Keratinocyte (primary cell): ENCODE measurements at regions not wholly inside any gene's neighbourhood (a gene's known extent, or its start where the extent isn't known, plus 50 kb on each side); places are given as distances from the start of the nearest gene placed in this dataset.

Source experiments
- DNase-seq: peaks from one replicate; pipeline ENCODE4 v3.0.0-alpha.2; 2011; ENCODE audit warnings: low read depth, missing footprints, low spot score
- FAIRE-seq: peaks from 2 replicates; lab custom pipeline; 2011; peaks lifted over from hg19 to GRCh38; lab: Jason Lieb, UNC
- H2AFZ ChIP-seq: 2 replicates; pipeline ENCODE4 v1.6.0; 2012; ENCODE audit warnings: low read length, control low read depth, inconsistent platforms; ENCODE audit not compliant: control insufficient read depth
- H3K27ac ChIP-seq: 2 replicates; pipeline ENCODE4 v1.5.1; 2011; ENCODE audit warnings: low read length; ENCODE audit not compliant: control insufficient read depth, insufficient read depth
- H3K27me3 ChIP-seq: 3 replicates; pipeline ENCODE4 v1.6.0; 2011; ENCODE audit warnings: low read length; ENCODE audit not compliant: control insufficient read depth, insufficient read depth; ENCODE audit errors: extremely low read depth
- H3K36me3 ChIP-seq, 2 experiments: 2 replicates in 1 of 2; 3 replicates in 1 of 2; pipeline ENCODE4 v1.5.1; 2011; ENCODE audit warnings: low read length in 2 of 2, mild to moderate bottlenecking in 1 of 2; ENCODE audit not compliant: control insufficient read depth in 2 of 2, insufficient read depth in 2 of 2; ENCODE audit errors: extremely low read depth in 1 of 2
- H3K4me1 ChIP-seq: 3 replicates; pipeline ENCODE4 v1.5.1; 2011; ENCODE audit warnings: low read length; ENCODE audit not compliant: control insufficient read depth, insufficient read depth; ENCODE audit errors: extremely low read depth
- H3K4me2 ChIP-seq: 3 replicates; pipeline ENCODE4 v1.6.0; 2011; ENCODE audit warnings: low read depth, low read length; ENCODE audit not compliant: control insufficient read depth, insufficient read depth; ENCODE audit errors: extremely low read depth
- H3K4me3 ChIP-seq, 3 experiments: fragments of 200-600 bp in 1 of 3; sonication (generic) in 1 of 3; 2 replicates in 2 of 3; 3 replicates in 1 of 3; pipeline ENCODE4 v1.5.1; 2011 to 2016; ENCODE audit warnings: low read length in 3 of 3, mild to moderate bottlenecking in 3 of 3, control low read depth in 2 of 3, inconsistent platforms in 1 of 3, low read depth in 1 of 3, mixed read lengths in 1 of 3, mixed run types in 1 of 3, moderate library complexity in 1 of 3; ENCODE audit not compliant: control insufficient read depth in 2 of 3, insufficient read depth in 2 of 3; ENCODE audit errors: extremely low read depth in 1 of 3
- H3K79me2 ChIP-seq: 2 replicates; pipeline ENCODE4 v1.6.0; 2012; ENCODE audit warnings: low read length; ENCODE audit not compliant: control insufficient read depth, insufficient read depth
- H3K9ac ChIP-seq: 3 replicates; pipeline ENCODE4 v1.6.0; 2011; ENCODE audit warnings: low read length; ENCODE audit not compliant: control insufficient read depth, insufficient read depth; ENCODE audit errors: extremely low read depth
- H3K9me1 ChIP-seq: 3 replicates; pipeline ENCODE4 v1.6.0; 2011; ENCODE audit warnings: low read length; ENCODE audit not compliant: control insufficient read depth, insufficient read depth; ENCODE audit errors: extremely low read depth
- H3K9me3 ChIP-seq: 2 replicates; pipeline ENCODE4 v1.5.1; 2012; ENCODE audit warnings: low read depth, low read length; ENCODE audit not compliant: control insufficient read depth
- H4K20me1 ChIP-seq: 3 replicates; pipeline ENCODE4 v1.6.0; 2011; ENCODE audit warnings: low read length; ENCODE audit not compliant: control insufficient read depth, insufficient read depth; ENCODE audit errors: extremely low read depth
- EZH2 ChIP-seq: IDR thresholded peaks from one replicate; pipeline ENCODE4 v1.6.1; 2012; ENCODE audit warnings: inconsistent platforms, mild to moderate bottlenecking, low read length, moderate library complexity
- dilution Hi-C: fragments of 300-500 bp; cut with MboI; formaldehyde crosslinking; loops from one replicate; pipeline ENCODE4 v1.7.0; 2020; ENCODE audit warnings: low sequenced_read_pairs; ENCODE audit not compliant: extremely low pct_ligation_motif_present
- TF ChIP-seq, protein P1 (sequence below), 3 experiments: IDR thresholded peaks in 1 of 3; conservative IDR thresholded peaks in 1 of 3; optimal IDR thresholded peaks in 1 of 3; 2 replicates in 2 of 3; 3 replicates in 1 of 3; pipeline versions ENCODE3 to v1.5.1; 2011; ENCODE audit warnings: low read length in 3 of 3, mild to moderate bottlenecking in 3 of 3, moderate library complexity in 2 of 3, control low read depth in 1 of 3, inconsistent platforms in 1 of 3; ENCODE audit not compliant: insufficient read depth in 2 of 3; ENCODE audit errors: extremely low read depth in 1 of 3

- H3K27ac ChIP-seq, result no peak overlapping the region
- H3K4me2 ChIP-seq, result no peak overlapping the region
- FAIRE-seq, result no peak
- TF ChIP-seq, protein P1, sequence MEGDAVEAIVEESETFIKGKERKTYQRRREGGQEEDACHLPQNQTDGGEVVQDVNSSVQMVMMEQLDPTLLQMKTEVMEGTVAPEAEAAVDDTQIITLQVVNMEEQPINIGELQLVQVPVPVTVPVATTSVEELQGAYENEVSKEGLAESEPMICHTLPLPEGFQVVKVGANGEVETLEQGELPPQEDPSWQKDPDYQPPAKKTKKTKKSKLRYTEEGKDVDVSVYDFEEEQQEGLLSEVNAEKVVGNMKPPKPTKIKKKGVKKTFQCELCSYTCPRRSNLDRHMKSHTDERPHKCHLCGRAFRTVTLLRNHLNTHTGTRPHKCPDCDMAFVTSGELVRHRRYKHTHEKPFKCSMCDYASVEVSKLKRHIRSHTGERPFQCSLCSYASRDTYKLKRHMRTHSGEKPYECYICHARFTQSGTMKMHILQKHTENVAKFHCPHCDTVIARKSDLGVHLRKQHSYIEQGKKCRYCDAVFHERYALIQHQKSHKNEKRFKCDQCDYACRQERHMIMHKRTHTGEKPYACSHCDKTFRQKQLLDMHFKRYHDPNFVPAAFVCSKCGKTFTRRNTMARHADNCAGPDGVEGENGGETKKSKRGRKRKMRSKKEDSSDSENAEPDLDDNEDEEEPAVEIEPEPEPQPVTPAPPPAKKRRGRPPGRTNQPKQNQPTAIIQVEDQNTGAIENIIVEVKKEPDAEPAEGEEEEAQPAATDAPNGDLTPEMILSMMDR (optimal IDR thresholded peaks at IDR 0.05 in 1 of 3, IDR thresholded peaks at IDR 0.05 in 1 of 3, conservative IDR thresholded peaks at IDR 0.05 in 1 of 3; ENCODE audit: extremely low read depth in 1 of 3, insufficient read depth in 2 of 3, low read length in 3 of 3), result no peak
- no peak for TF ChIP-seq EZH2
- no peaks in the 10 kb centered on the region for H4K20me1 ChIP-seq
- no peaks in the 10 kb centered on the region for H3K36me3 ChIP-seq
- no peak overlapping the region for H3K4me3 ChIP-seq
- no peak overlapping the region for H2AFZ ChIP-seq
- no peaks in the 10 kb centered on the region for H3K9me1 ChIP-seq
- H3K4me1 ChIP-seq, result no peaks in the 10 kb centered on the region
- no peak overlapping the region for H3K9ac ChIP-seq
- dilution Hi-C loops, result no loop called here
- no peak for DNase-seq
- no peaks in the 10 kb centered on the region for H3K9me3 ChIP-seq
- no peaks in the 10 kb centered on the region for H3K79me2 ChIP-seq
- H3K27me3 ChIP-seq, result no peaks in the 10 kb centered on the region
Measured at GRCh38 chr5:4098226-4098625, 502.6 kb downstream of the IRX1 start.

GRCh38 chr5:4099386-4099785 is 503.8 kb downstream of the IRX1 start:
- Histone ChIP-seq H3K79me2 (no peaks in the 10 kb centered on the region), H3K9ac (no peak overlapping the region), H3K9me3 (no peaks in the 10 kb centered on the region), H3K36me3 (no peaks in the 10 kb centered on the region), H3K27ac (no peak overlapping the region), H3K4me1 (no peaks in the 10 kb centered on the region), H3K4me2 (no peak overlapping the region), H4K20me1 (no peaks in the 10 kb centered on the region), H3K27me3 (no peaks in the 10 kb centered on the region), H2AFZ (no peak overlapping the region), H3K9me1 (no peaks in the 10 kb centered on the region), H3K4me3 (no peak overlapping the region)
- DNase-seq (no peak), FAIRE-seq (no peak)
- dilution Hi-C loops, result no loop called here
- TF ChIP-seq, protein P1 (optimal IDR thresholded peaks at IDR 0.05 in 1 of 3, IDR thresholded peaks at IDR 0.05 in 1 of 3, conservative IDR thresholded peaks at IDR 0.05 in 1 of 3; ENCODE audit: extremely low read depth in 1 of 3, insufficient read depth in 2 of 3, low read length in 3 of 3), result no peak
- TF ChIP-seq EZH2, result no peak
